ENCODE measurements at regions not wholly inside any gene's neighbourhood (a gene's known extent, or its start where the extent isn't known, plus 50 kb on each side); places are given as distances from the start of the nearest gene placed in this dataset.
"Not testable (repeated sequence)": the region's sequence is repeated elsewhere in the genome, so short reads cannot be mapped to it uniquely, and the experiment has no call there.

DNA sequence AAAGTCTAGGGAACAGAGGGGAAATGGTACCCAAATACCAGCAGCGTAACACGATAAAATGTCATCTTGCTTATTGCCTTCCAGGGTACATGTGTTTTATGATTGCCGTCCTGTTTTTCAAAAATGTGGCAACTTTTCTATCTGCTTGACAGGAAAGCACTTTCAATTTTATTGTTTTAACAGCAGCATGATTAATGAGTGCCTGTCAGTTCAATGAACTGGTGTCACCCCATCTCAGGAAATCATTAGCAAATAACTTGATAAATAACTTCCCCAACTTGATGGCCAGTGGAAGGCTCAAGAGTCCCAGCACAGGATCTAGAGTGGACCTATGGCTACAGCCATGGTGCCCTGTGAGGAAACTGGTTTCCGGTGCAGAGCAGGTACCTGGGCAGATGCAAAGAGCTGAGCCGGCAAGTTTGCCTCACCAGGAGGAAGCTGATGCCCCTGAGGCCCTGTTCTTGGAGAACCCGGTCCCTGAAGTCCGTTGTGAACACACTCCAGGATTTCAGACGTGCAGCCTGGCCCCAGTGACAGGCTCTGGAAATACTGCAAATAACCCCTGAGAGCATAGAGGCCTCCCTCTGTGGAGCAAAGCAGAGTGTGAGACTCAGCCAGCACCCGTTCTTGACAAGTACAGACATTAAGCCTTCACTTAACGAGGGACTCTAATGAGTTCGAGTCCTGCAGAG is 173.5 kb upstream of the SFSWAP start:
- TF ChIP-seq, protein P1, sequence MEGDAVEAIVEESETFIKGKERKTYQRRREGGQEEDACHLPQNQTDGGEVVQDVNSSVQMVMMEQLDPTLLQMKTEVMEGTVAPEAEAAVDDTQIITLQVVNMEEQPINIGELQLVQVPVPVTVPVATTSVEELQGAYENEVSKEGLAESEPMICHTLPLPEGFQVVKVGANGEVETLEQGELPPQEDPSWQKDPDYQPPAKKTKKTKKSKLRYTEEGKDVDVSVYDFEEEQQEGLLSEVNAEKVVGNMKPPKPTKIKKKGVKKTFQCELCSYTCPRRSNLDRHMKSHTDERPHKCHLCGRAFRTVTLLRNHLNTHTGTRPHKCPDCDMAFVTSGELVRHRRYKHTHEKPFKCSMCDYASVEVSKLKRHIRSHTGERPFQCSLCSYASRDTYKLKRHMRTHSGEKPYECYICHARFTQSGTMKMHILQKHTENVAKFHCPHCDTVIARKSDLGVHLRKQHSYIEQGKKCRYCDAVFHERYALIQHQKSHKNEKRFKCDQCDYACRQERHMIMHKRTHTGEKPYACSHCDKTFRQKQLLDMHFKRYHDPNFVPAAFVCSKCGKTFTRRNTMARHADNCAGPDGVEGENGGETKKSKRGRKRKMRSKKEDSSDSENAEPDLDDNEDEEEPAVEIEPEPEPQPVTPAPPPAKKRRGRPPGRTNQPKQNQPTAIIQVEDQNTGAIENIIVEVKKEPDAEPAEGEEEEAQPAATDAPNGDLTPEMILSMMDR (IDR thresholded peaks at IDR 0.05; ENCODE audit: unreplicated experiment in 3 of 3) = no peak
- Mint-ChIP-seq H3K4me3 (no peak overlapping the region), H3K36me3 (ENCODE audit: low read depth) (no peaks in the 10 kb centered on the region), H3K9me3 (peaks cover 2% of the 10 kb centered on the region), H3K27me3 (ENCODE audit: low read depth) (peaks cover 8% of the 10 kb centered on the region), H3K27ac (no peak overlapping the region), H3K4me1 (peaks cover 3% of the 10 kb centered on the region)

- Mint-ChIP-seq H3K9me3 (peaks cover 9% of the 10 kb centered on the region), H3K36me3 (ENCODE audit: low read depth) (no peaks in the 10 kb centered on the region), H3K4me1 (peaks cover 3% of the 10 kb centered on the region), H3K27ac (no peak overlapping the region), H3K27me3 (ENCODE audit: low read depth) (peaks cover 7% of the 10 kb centered on the region), H3K4me3 (no peak overlapping the region)
- TF ChIP-seq, protein P1 (IDR thresholded peaks at IDR 0.05; ENCODE audit: unreplicated experiment in 3 of 3) = no peak
These were observed 171.5 kb upstream of the SFSWAP start for GRCh38 chr12:131539381-131539780.

GRCh38 chr12:131540138-131540623 is 170.7 kb upstream of the SFSWAP start:
- no peak overlapping the region for H3K27ac Mint-ChIP-seq
- peaks cover 9% of the 10 kb centered on the region for H3K9me3 Mint-ChIP-seq
- H3K4me3 Mint-ChIP-seq = no peak overlapping the region
- H3K4me1 Mint-ChIP-seq = peaks cover 3% of the 10 kb centered on the region
- H3K27me3 Mint-ChIP-seq (ENCODE audit: low read depth) = peaks cover 6% of the 10 kb centered on the region
- H3K36me3 Mint-ChIP-seq (ENCODE audit: low read depth) = no peaks in the 10 kb centered on the region
- TF ChIP-seq, protein P1 (IDR thresholded peaks at IDR 0.05; ENCODE audit: unreplicated experiment in 3 of 3) = no peak

GRCh38 chr12:131541512-131541911 is 169.4 kb upstream of the SFSWAP start:
- not testable (repeated sequence) for H3K36me3 Mint-ChIP-seq (ENCODE audit: low read depth); H3K27ac Mint-ChIP-seq; H3K27me3 Mint-ChIP-seq (ENCODE audit: low read depth); H3K4me3 Mint-ChIP-seq; H3K4me1 Mint-ChIP-seq
- H3K9me3 Mint-ChIP-seq = peaks cover 14% of the 10 kb centered on the region

- Mint-ChIP-seq H3K27me3 (ENCODE audit: low read depth) (peaks cover 6% of the 10 kb centered on the region), H3K4me3 (no peak overlapping the region), H3K4me1 (no peaks in the 10 kb centered on the region), H3K27ac (no peak overlapping the region), H3K9me3 (peaks cover 14% of the 10 kb centered on the region), H3K36me3 (ENCODE audit: low read depth) (no peaks in the 10 kb centered on the region)
- TF ChIP-seq, protein P1 (IDR thresholded peaks at IDR 0.05; ENCODE audit: unreplicated experiment in 3 of 3) = no peak
These were observed 168.5 kb upstream of the SFSWAP start for GRCh38 chr12:131542351-131542750.

GRCh38 chr12:131543040-131543439 is 167.8 kb upstream of the SFSWAP start:
- H3K4me3 Mint-ChIP-seq = no peak overlapping the region
- TF ChIP-seq, protein P1 (IDR thresholded peaks at IDR 0.05; ENCODE audit: unreplicated experiment in 3 of 3) = no peak
- peaks cover 6% of the 10 kb centered on the region for H3K27me3 Mint-ChIP-seq (ENCODE audit: low read depth)
- H3K4me1 Mint-ChIP-seq = no peaks in the 10 kb centered on the region
- H3K9me3 Mint-ChIP-seq = peaks cover 14% of the 10 kb centered on the region
- H3K27ac Mint-ChIP-seq = no peak overlapping the region
- H3K36me3 Mint-ChIP-seq (ENCODE audit: low read depth) = no peaks in the 10 kb centered on the region
